GM12892 (cell line): ENCODE measurements at regions not wholly inside any gene's neighbourhood (a gene's known extent, or its start where the extent isn't known, plus 50 kb on each side); places are given as distances from the start of the nearest gene placed in this dataset.

ENCODE experiments used
- POLR2A ChIP-seq: IDR thresholded peaks from 2 replicates; pipeline ENCODE4 v1.6.1; 2011; ENCODE audit warnings: low read depth, low read length, control low read depth
- POLR2AphosphoS5 ChIP-seq: IDR thresholded peaks from 2 replicates; pipeline ENCODE4 v1.6.1; 2011; ENCODE audit warnings: low read depth, low read length, control low read depth
- TAF1 ChIP-seq: IDR thresholded peaks from 2 replicates; pipeline ENCODE4 v1.6.1; 2011; ENCODE audit warnings: low read depth, mild to moderate bottlenecking, control low read depth, low read length, borderline replicate concordance

DNA sequence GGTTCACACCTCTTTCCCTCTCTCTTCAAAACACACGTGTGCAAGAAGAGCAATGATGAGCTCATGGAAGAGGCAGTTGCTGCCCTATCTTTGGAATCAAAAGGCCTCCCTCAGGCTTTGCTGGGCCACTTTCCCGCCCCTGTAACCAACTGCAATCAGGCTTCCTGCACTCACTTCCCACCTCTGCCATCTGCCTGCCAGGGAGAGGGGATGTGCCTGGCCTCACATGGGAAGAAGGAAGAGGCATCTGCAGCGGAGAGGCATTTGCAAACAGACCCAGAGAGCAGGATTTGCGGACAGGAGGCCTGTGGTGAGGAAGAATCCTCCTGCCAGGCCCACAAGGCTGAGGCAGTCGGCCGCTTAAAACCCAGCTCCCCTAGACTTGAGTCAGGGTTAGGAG lies 175.6 kb upstream of the ATP10A start:
- TF ChIP-seq POLR2A: no peak
- TF ChIP-seq POLR2AphosphoS5: no peak
- TF ChIP-seq TAF1: no peak
